ENCODE measurements at regions not wholly inside any gene's neighbourhood (a gene's known extent, or its start where the extent isn't known, plus 50 kb on each side); places are given as distances from the start of the nearest gene placed in this dataset.

GRCh38 chr4:17188125-17188524 is 289.7 kb upstream of the LDB2 start:
- TF ChIP-seq CTCF (IDR thresholded peaks at IDR 0.05; ENCODE audit: low read depth, low read length) (no peak), POLR2A (IDR thresholded peaks at IDR 0.05; ENCODE audit: extremely low read depth, insufficient read length) (no peak)
